CD14-positive monocyte (primary cell): ENCODE measurements at regions not wholly inside any gene's neighbourhood (a gene's known extent, or its start where the extent isn't known, plus 50 kb on each side); places are given as distances from the start of the nearest gene placed in this dataset.
"Not testable (repeated sequence)": the region's sequence is repeated elsewhere in the genome, so short reads cannot be mapped to it uniquely, and the experiment has no call there.

Experiments
- DNase-seq, 3 donors: peaks; one replicate each; pipeline ENCODE4 v3.0.0-alpha.2; 2011 to 2022
- H2AFZ ChIP-seq: 2 replicates; pipeline ENCODE4 v1.6.0; 2012; ENCODE audit warnings: mild to moderate bottlenecking, low read depth, low read length, inconsistent platforms; ENCODE audit not compliant: insufficient read depth, poor library complexity, severe bottlenecking
- H3K27ac ChIP-seq, 2 donors: 1 replicate in 1 of 2; 2 replicates in 1 of 2; pipeline ENCODE4 v1.5.1; 2012 to 2013; ENCODE audit warnings: low read length in 2 of 2, control low read depth in 1 of 2, inconsistent platforms in 1 of 2, low read depth in 1 of 2, mild to moderate bottlenecking in 1 of 2
- H3K27me3 ChIP-seq, 2 donors: one replicate each; pipeline versions ENCODE4 v1.6.0 to v1.6.1; 2011 to 2013; ENCODE audit warnings: low read length in 2 of 2; ENCODE audit not compliant: control insufficient read depth in 2 of 2, insufficient read depth in 2 of 2
- H3K36me3 ChIP-seq, 2 donors: replicated peaks in 1 of 2; 1 replicate in 1 of 2; 2 replicates in 1 of 2; pipeline versions ENCODE4 v1.5.1 to v1.6.1; 2012 to 2013; ENCODE audit warnings: low read length in 2 of 2, control low read depth in 1 of 2, inconsistent platforms in 1 of 2, mild to moderate bottlenecking in 1 of 2; ENCODE audit not compliant: insufficient read depth in 2 of 2, control insufficient read depth in 1 of 2
- H3K4me1 ChIP-seq, 2 donors: 1 replicate in 1 of 2; 2 replicates in 1 of 2; pipeline versions ENCODE4 v1.5.1 to v1.6.1; 2012 to 2013; ENCODE audit warnings: low read length in 2 of 2, control low read depth in 1 of 2, inconsistent platforms in 1 of 2, mild to moderate bottlenecking in 1 of 2, moderate library complexity in 1 of 2; ENCODE audit not compliant: insufficient read depth in 2 of 2, control insufficient read depth in 1 of 2
- H3K4me2 ChIP-seq: replicated peaks from 2 replicates; pipeline ENCODE3; 2012; ENCODE audit warnings: low read length, moderate library complexity, mild to moderate bottlenecking; ENCODE audit not compliant: poor library complexity, severe bottlenecking; ENCODE audit errors: extremely low read depth
- H3K4me3 ChIP-seq, 3 experiments: fragments of 200-600 bp in 1 of 3; sonication (generic) in 1 of 3; replicated peaks in 1 of 3; 1 replicate in 2 of 3; 2 replicates in 1 of 3; pipeline ENCODE4 v1.5.1; 2011 to 2013; ENCODE audit warnings: low read length in 3 of 3, mild to moderate bottlenecking in 3 of 3, control low read depth in 2 of 3, low read depth in 2 of 3, inconsistent platforms in 1 of 3, moderate library complexity in 1 of 3
- H3K79me2 ChIP-seq: 2 replicates; pipeline ENCODE4 v1.6.0; 2012; ENCODE audit warnings: mild to moderate bottlenecking, control low read depth, inconsistent platforms, low read length, moderate library complexity; ENCODE audit not compliant: insufficient read depth
- H3K9ac ChIP-seq: 2 replicates; pipeline ENCODE4 v1.6.0; 2017; ENCODE audit warnings: low read length, mild to moderate bottlenecking; ENCODE audit not compliant: insufficient read depth, poor library complexity, severe bottlenecking
- H3K9me3 ChIP-seq, 2 donors: replicated peaks in 1 of 2; 1 replicate in 1 of 2; 2 replicates in 1 of 2; pipeline versions ENCODE4 v1.5.1 to v1.6.1; 2012 to 2013; ENCODE audit warnings: low read length in 2 of 2, control low read depth in 1 of 2; ENCODE audit not compliant: control insufficient read depth in 1 of 2, insufficient read depth in 1 of 2
- H4K20me1 ChIP-seq: 2 replicates; pipeline ENCODE4 v1.6.0; 2012; ENCODE audit warnings: mild to moderate bottlenecking, low read length, control low read depth, moderate library complexity; ENCODE audit not compliant: insufficient read depth
- H3K27ac Mint-ChIP-seq, 7 donors: one replicate each; pipeline ENCODE4 v1.8.0; 2020; ENCODE audit warnings: mild to moderate bottlenecking in 7 of 7, mixed read lengths in 7 of 7, moderate library complexity in 6 of 7, inconsistent platforms in 2 of 7
- H3K27me3 Mint-ChIP-seq, 3 donors: one replicate each; pipeline ENCODE4 v1.8.0; 2021 to 2022; ENCODE audit warnings: low read depth in 3 of 3, mild to moderate bottlenecking in 3 of 3, mixed read lengths in 3 of 3, moderate library complexity in 3 of 3, inconsistent platforms in 1 of 3
- H3K36me3 Mint-ChIP-seq, 2 donors: one replicate each; pipeline ENCODE4 v1.8.0; 2020; ENCODE audit warnings: mixed read lengths in 2 of 2, inconsistent platforms in 1 of 2, mild to moderate bottlenecking in 1 of 2
- H3K4me1 Mint-ChIP-seq: one replicate; pipeline ENCODE4 v1.8.0; 2020; ENCODE audit warnings: mild to moderate bottlenecking, mixed read lengths
- H3K4me3 Mint-ChIP-seq, 2 donors: one replicate each; pipeline ENCODE4 v1.8.0; 2020; ENCODE audit warnings: mild to moderate bottlenecking in 2 of 2, mixed read lengths in 2 of 2, moderate library complexity in 1 of 2
- H3K9me3 Mint-ChIP-seq, 7 donors: one replicate each; pipeline ENCODE4 v1.8.0; 2020 to 2022; ENCODE audit warnings: mixed read lengths in 7 of 7, mild to moderate bottlenecking in 6 of 7, moderate library complexity in 6 of 7, inconsistent platforms in 2 of 7
- WGBS: methylation state at CpG from one replicate; pipeline ENCODE4 v1.1.5; 2013; ENCODE audit warnings: missing lambda C conversion rate; ENCODE audit not compliant: insufficient coverage; 5-methylcytosine and 5-hydroxymethylcytosine counted together
- intact Hi-C, 2 donors: fragments of 100-400 bp; cut with micrococcal nuclease; formaldehyde crosslinking; loops; one replicate each; pipeline versions ENCODE4 v1.15.0 to v1.15.1; 2023

DNA sequence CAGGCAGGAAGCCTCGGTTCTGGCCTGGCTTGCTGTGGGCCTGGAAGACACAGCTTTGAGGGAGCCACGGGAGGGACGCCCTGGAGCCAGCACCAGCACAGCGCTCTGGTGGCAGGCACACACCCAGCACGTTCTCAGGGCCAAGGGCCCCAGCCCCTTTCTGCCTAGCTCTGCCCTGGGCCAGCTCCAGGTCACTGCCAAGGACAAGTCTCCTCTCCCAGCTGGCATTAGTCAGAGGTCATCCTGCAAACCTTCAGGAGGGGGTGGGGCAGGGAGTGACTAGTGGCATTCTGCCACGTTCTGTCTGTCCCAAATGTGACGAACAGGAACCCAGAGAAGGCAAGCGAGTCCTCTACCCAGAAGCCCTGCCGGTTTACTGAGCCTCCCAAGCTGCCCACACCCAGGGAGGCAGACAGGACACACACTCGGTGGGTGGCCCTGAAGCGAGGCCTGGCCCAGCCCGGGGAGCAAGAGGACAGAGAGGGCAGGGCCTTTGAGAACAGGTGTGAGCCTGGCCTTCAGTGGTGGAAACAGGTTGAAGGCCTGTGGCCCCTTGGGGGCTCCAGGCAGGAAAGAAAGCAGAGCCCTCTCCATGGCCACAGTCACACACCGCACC, 528.0 kb downstream of the TP53TG3F start:
- H3K36me3 ChIP-seq, H3K27ac ChIP-seq, H3K4me1 Mint-ChIP-seq, H3K27me3 ChIP-seq, DNase-seq, H3K4me2 ChIP-seq, H3K4me3 Mint-ChIP-seq, intact Hi-C loops, H3K27me3 Mint-ChIP-seq, H3K27ac Mint-ChIP-seq, H3K4me1 ChIP-seq, H3K79me2 ChIP-seq, H3K36me3 Mint-ChIP-seq, H3K4me3 ChIP-seq, H3K9me3 Mint-ChIP-seq, H3K9me3 ChIP-seq, H2AFZ ChIP-seq, H4K20me1 ChIP-seq, H3K9ac ChIP-seq: not testable (repeated sequence)
- no CpG with 5 or more reads among the region's 13 CpGs for WGBS

DNA sequence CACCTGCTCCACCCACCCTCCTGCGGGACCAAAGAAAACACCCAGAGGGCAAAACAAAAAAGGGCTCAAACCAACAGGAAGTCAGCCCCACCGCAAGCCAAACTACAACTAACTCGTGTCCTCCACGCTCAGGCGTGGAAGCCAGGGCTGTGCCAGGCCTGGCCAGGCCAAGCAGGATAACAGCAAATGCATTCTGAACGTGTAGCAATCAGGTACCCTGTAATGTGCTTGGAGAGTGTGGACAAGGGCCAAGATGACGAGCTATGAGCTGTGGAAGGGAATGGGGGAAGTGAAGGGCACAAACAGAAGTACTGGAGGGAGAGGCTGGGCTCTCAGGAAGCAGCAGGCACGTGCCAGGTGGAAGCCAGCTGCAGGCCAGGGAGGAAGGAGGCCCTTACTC, 528.6 kb downstream of the TP53TG3F start:
- H3K9me3 ChIP-seq, H3K27me3 ChIP-seq, intact Hi-C loops, H3K4me3 Mint-ChIP-seq, H3K4me1 ChIP-seq, H3K36me3 ChIP-seq, H3K4me1 Mint-ChIP-seq, H2AFZ ChIP-seq, H3K27ac ChIP-seq, H3K4me3 ChIP-seq, DNase-seq, H3K27me3 Mint-ChIP-seq, H3K36me3 Mint-ChIP-seq, H3K79me2 ChIP-seq, H3K27ac Mint-ChIP-seq, H3K9me3 Mint-ChIP-seq, H3K9ac ChIP-seq, H3K4me2 ChIP-seq, H4K20me1 ChIP-seq: not testable (repeated sequence)
- WGBS, result no CpG with 5 or more reads among the region's 8 CpGs

GRCh38 chr16:33990488-33990887, 531.1 kb downstream of the TP53TG3F start:
- H3K4me1 ChIP-seq, H3K9ac ChIP-seq, H3K36me3 Mint-ChIP-seq, H3K4me3 Mint-ChIP-seq, H2AFZ ChIP-seq, H3K79me2 ChIP-seq, H3K4me3 ChIP-seq, DNase-seq, H3K27me3 ChIP-seq, H3K27ac Mint-ChIP-seq, intact Hi-C loops, H3K27me3 Mint-ChIP-seq, H3K36me3 ChIP-seq, H3K4me2 ChIP-seq, H3K4me1 Mint-ChIP-seq, H3K27ac ChIP-seq, H4K20me1 ChIP-seq: not testable (repeated sequence)
- H3K9me3 ChIP-seq, result peaks cover 0 to 18% of the 10 kb centered on the region in 2 donors
- H3K9me3 Mint-ChIP-seq, result peaks cover 11 to 26% (median 15%) of the 10 kb centered on the region in 7 donors
- WGBS, result no CpG with 5 or more reads among the region's 18 CpGs

GRCh38 chr16:33992513-33993177, 533.2 kb downstream of the TP53TG3F start:
- H3K36me3 ChIP-seq, H3K4me1 Mint-ChIP-seq, H3K4me2 ChIP-seq, H3K36me3 Mint-ChIP-seq, H3K27ac ChIP-seq, H4K20me1 ChIP-seq, H3K4me3 Mint-ChIP-seq, H3K4me1 ChIP-seq, H3K27me3 ChIP-seq, DNase-seq, intact Hi-C loops, H3K4me3 ChIP-seq, H3K79me2 ChIP-seq, H2AFZ ChIP-seq, H3K9ac ChIP-seq, H3K27me3 Mint-ChIP-seq: not testable (repeated sequence)
- Mint-ChIP-seq H3K27ac (peak overlapping the region in 1 of 7 donors; percentile 53), H3K9me3 (peaks cover 11 to 31% (median 21%) of the 10 kb centered on the region in 7 donors)
- WGBS, result 68% methylated on average over 5 of the region's 11 CpGs
- peaks cover 0 to 23% of the 10 kb centered on the region in 2 donors for H3K9me3 ChIP-seq
